OCI-LY1 (cell line): ENCODE measurements at regions not wholly inside any gene's neighbourhood (a gene's known extent, or its start where the extent isn't known, plus 50 kb on each side); places are given as distances from the start of the nearest gene placed in this dataset.

Source experiments
- H2AFZ ChIP-seq: fragments of 200-600 bp; sonication (generic), shearing (Covaris generic); 2 replicates; pipeline ENCODE4 v1.6.0; 2014; ENCODE audit warnings: antibody characterized with exemption, mild to moderate bottlenecking, low read length
- H3F3A ChIP-seq: fragments of 200-600 bp; sonication (generic), shearing (Covaris generic); 2 replicates; pipeline ENCODE4 v1.6.0; 2014; ENCODE audit warnings: mild to moderate bottlenecking, antibody characterized with exemption, low read length, moderate library complexity; ENCODE audit not compliant: insufficient read depth
- H3K27ac ChIP-seq: fragments of 200-600 bp; sonication (generic); 2 replicates; pipeline ENCODE4 v1.5.1; 2014; ENCODE audit warnings: low read length, mixed run types, mild to moderate bottlenecking, low read depth; ENCODE audit not compliant: poor library complexity, severe bottlenecking
- H3K27me3 ChIP-seq: fragments of 200-600 bp; sonication (generic); 2 replicates; pipeline ENCODE4 v1.6.0; 2014; ENCODE audit warnings: antibody characterized with exemption, mild to moderate bottlenecking, low read length, moderate library complexity; ENCODE audit not compliant: insufficient read depth
- H3K36me3 ChIP-seq: fragments of 200-600 bp; sonication (generic); 2 replicates; pipeline ENCODE4 v1.6.1; 2014; ENCODE audit warnings: mild to moderate bottlenecking, antibody characterized with exemption, low read length, moderate library complexity, mixed read lengths; ENCODE audit not compliant: insufficient read depth
- H3K4me1 ChIP-seq: fragments of 200-600 bp; sonication (generic); 2 replicates; pipeline ENCODE4 v1.5.1; 2014; ENCODE audit warnings: mild to moderate bottlenecking, low read length, moderate library complexity; ENCODE audit not compliant: insufficient read depth, severe bottlenecking
- H3K4me2 ChIP-seq: fragments of 200-600 bp; sonication (generic), shearing (Covaris generic); 2 replicates; pipeline ENCODE4 v1.6.1; 2014; ENCODE audit warnings: low read length
- H3K4me3 ChIP-seq: fragments of 200-600 bp; sonication (generic); 2 replicates; pipeline ENCODE4 v1.5.1; 2014; ENCODE audit warnings: low read length, low read depth, mild to moderate bottlenecking, mixed read lengths; ENCODE audit not compliant: poor library complexity, severe bottlenecking
- H3K79me2 ChIP-seq: fragments of 200-600 bp; shearing (Covaris generic); 2 replicates; pipeline ENCODE4 v1.6.1; 2016; ENCODE audit warnings: mixed run types, low read length, mixed read lengths; ENCODE audit not compliant: insufficient read depth
- H3K9ac ChIP-seq: fragments of 200-600 bp; sonication (generic), shearing (Covaris generic); 2 replicates; pipeline ENCODE4 v1.6.1; 2014; ENCODE audit warnings: mild to moderate bottlenecking, low read length, mixed read lengths
- H3K9me2 ChIP-seq: fragments of 200-600 bp; sonication (generic), shearing (Covaris generic); 2 replicates; pipeline ENCODE4 v1.6.1; 2014; ENCODE audit warnings: low read depth, mild to moderate bottlenecking, low read length, mixed read lengths
- H3K9me3 ChIP-seq: fragments of 200-600 bp; shearing (Covaris generic); 2 replicates; pipeline ENCODE4 v1.6.1; 2014; ENCODE audit warnings: low read length, mixed read lengths
- H4K20me1 ChIP-seq: fragments of 200-600 bp; sonication (generic), shearing (Covaris generic); 2 replicates; pipeline ENCODE4 v1.6.0; 2016; ENCODE audit warnings: mild to moderate bottlenecking, low read length; ENCODE audit not compliant: insufficient read depth
- EZH2 ChIP-seq: fragments of 200-600 bp; sonication (generic), shearing (Covaris generic); IDR thresholded peaks from 2 replicates; pipeline ENCODE4 v1.8.0; 2017; ENCODE audit warnings: borderline replicate concordance, mixed run types, mild to moderate bottlenecking, antibody characterized with exemption, low read length, moderate library complexity, mixed read lengths
- TF ChIP-seq, protein P1 (sequence below): fragments of 200-600 bp; sonication (generic), shearing (Covaris generic); IDR thresholded peaks from 2 replicates; pipeline ENCODE4 v1.5.1; 2017; ENCODE audit warnings: mild to moderate bottlenecking, antibody characterized with exemption, low read length, moderate library complexity, mixed read lengths

DNA sequence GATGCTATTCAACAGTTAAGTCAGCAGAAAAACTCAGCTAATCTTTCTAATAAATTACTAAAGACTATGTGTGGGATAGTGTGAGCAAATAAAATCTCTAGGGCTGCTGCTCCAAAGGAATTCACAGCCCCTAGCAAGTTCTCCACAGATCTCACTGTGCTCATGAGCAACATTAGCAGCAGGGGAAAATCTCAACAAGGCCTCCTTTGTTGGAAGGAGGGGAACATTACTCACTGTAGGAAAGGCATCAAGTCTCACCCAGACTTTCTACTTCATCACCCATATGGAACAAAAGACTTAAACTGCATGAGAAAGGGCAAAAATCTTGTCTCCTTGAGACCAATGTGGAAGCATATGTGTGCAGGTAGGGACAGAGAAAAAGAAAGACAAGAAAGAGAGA lies 726.4 kb upstream of the SLC35B3 start:
- Histone ChIP-seq H3F3A (no peaks in the 10 kb centered on the region), H3K9me2 (no peaks in the 10 kb centered on the region), H3K9me3 (no peaks in the 10 kb centered on the region), H3K4me2 (no peak overlapping the region), H3K9ac (no peak overlapping the region), H2AFZ (no peak overlapping the region), H3K36me3 (no peaks in the 10 kb centered on the region), H3K4me1 (no peaks in the 10 kb centered on the region), H3K79me2 (no peaks in the 10 kb centered on the region), H3K4me3 (no peak overlapping the region), H4K20me1 (no peaks in the 10 kb centered on the region), H3K27me3 (no peaks in the 10 kb centered on the region), H3K27ac (no peak overlapping the region)
- TF ChIP-seq, protein P1, sequence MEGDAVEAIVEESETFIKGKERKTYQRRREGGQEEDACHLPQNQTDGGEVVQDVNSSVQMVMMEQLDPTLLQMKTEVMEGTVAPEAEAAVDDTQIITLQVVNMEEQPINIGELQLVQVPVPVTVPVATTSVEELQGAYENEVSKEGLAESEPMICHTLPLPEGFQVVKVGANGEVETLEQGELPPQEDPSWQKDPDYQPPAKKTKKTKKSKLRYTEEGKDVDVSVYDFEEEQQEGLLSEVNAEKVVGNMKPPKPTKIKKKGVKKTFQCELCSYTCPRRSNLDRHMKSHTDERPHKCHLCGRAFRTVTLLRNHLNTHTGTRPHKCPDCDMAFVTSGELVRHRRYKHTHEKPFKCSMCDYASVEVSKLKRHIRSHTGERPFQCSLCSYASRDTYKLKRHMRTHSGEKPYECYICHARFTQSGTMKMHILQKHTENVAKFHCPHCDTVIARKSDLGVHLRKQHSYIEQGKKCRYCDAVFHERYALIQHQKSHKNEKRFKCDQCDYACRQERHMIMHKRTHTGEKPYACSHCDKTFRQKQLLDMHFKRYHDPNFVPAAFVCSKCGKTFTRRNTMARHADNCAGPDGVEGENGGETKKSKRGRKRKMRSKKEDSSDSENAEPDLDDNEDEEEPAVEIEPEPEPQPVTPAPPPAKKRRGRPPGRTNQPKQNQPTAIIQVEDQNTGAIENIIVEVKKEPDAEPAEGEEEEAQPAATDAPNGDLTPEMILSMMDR, result no peak
- no peak for TF ChIP-seq EZH2

DNA sequence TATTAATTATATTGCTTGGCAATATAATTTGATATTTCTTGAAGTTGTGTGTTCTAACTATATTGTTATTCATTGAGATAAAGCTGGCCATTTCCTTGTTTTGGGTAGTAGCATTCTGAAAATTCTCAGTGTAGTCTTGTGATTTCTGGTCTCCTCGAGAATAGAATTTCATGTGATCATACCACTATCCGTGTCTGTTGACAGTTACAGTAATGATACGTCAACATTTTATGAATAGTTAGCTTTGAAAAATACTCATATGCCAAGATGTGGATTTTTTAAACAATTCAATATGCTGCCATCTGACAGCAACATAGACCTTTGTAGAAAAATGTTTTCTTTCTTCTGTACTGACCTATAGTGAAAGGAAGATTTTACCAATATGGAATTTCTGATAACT lies 723.7 kb upstream of the SLC35B3 start:
- no peaks in the 10 kb centered on the region for H3K36me3 ChIP-seq
- no peaks in the 10 kb centered on the region for H4K20me1 ChIP-seq
- H3K9ac ChIP-seq, result no peak overlapping the region
- no peaks in the 10 kb centered on the region for H3K79me2 ChIP-seq
- H2AFZ ChIP-seq, result no peak overlapping the region
- no peak overlapping the region for H3K4me3 ChIP-seq
- H3K27me3 ChIP-seq, result no peaks in the 10 kb centered on the region
- no peak overlapping the region for H3K4me2 ChIP-seq
- no peaks in the 10 kb centered on the region for H3F3A ChIP-seq
- H3K9me3 ChIP-seq, result no peaks in the 10 kb centered on the region
- no peaks in the 10 kb centered on the region for H3K4me1 ChIP-seq
- TF ChIP-seq EZH2, result no peak
- TF ChIP-seq, protein P1, result no peak
- H3K9me2 ChIP-seq, result no peaks in the 10 kb centered on the region
- H3K27ac ChIP-seq, result no peak overlapping the region

DNA sequence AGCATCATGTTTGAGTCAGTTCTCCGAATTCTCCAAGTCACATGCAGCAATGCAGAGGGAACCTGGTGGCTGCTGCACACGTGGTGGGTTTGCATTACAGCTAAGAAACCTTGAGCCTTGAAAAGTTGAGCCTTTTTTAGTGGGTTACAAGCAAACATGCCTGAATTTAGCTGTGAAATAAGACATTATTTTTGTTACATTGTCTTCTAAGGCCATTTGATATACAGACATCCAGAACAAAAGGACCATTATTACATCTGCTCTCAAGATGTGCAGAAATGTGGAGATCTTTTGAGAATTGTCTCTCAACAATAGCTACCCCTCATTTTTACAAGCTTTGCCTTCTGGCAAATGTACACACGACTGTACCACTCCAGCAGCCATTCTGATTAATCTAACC lies 720.5 kb upstream of the SLC35B3 start:
- TF ChIP-seq, protein P1, result no peak
- TF ChIP-seq EZH2, result no peak

More for the DNA sequence above, 720.5 kb upstream of the SLC35B3 start:
- H3K9ac ChIP-seq, result no peak overlapping the region
- H3K79me2 ChIP-seq, result no peaks in the 10 kb centered on the region
- H4K20me1 ChIP-seq, result no peaks in the 10 kb centered on the region
- no peaks in the 10 kb centered on the region for H3K9me2 ChIP-seq
- no peak overlapping the region for H3K4me3 ChIP-seq
- H3K36me3 ChIP-seq, result no peaks in the 10 kb centered on the region
- H3K27ac ChIP-seq, result no peak overlapping the region
- no peak overlapping the region for H3K4me2 ChIP-seq
- H3K4me1 ChIP-seq, result no peaks in the 10 kb centered on the region
- no peaks in the 10 kb centered on the region for H3F3A ChIP-seq
- no peaks in the 10 kb centered on the region for H3K27me3 ChIP-seq
- H3K9me3 ChIP-seq, result no peaks in the 10 kb centered on the region
- no peak overlapping the region for H2AFZ ChIP-seq
